NCI-H2081 (cell line): ENCODE measurements at regions not wholly inside any gene's neighbourhood (a gene's known extent, or its start where the extent isn't known, plus 50 kb on each side); places are given as distances from the start of the nearest gene placed in this dataset.
"Not testable (repeated sequence)": the region's sequence is repeated elsewhere in the genome, so short reads cannot be mapped to it uniquely, and the experiment has no call there.

Source experiments
- DNase-seq, 2 experiments: peaks; one replicate each; lab custom pipeline; 2025; lab: John Stamatoyannopoulos, UW

DNA sequence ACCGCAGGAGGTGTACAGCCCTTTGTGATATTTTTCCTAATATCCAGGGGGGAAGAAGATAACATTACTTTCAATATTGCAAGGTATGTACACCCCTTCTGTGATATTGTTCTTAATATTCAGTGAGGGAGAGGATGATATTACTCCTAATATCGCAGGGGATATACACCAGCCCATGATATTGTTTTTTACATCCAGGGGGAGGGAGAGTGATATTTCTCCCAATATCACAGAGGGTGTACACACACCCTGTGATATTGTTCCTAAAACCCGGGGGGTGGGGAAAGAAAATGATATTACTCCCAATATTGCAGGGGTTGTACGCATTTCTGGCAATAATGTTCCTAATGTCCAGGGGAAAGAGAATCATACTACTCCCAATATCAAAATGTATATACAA, 58.0 kb upstream of the SLC25A48 start:
- no peak for DNase-seq

DNA sequence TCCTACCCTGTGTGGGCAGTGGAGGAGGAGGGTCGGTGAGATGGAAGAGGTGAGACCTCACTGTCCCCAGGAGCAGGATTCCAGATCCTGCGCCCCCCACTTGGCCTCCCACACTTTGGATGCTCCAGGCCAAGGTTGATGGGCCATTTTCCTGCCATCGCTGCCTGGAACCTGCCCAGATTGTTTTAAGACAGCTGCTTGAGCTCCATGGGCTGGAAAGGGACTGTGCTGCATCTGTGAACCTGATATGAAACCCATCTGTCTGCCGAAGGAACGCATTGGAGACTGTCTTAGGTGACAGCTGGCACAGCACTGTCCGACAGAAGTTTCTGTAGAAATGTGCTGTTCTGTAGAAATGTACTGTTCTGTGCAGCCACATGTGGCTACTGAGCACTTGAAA, 72.7 kb upstream of the SLC25A48 start:
- DNase-seq: no peak

DNA sequence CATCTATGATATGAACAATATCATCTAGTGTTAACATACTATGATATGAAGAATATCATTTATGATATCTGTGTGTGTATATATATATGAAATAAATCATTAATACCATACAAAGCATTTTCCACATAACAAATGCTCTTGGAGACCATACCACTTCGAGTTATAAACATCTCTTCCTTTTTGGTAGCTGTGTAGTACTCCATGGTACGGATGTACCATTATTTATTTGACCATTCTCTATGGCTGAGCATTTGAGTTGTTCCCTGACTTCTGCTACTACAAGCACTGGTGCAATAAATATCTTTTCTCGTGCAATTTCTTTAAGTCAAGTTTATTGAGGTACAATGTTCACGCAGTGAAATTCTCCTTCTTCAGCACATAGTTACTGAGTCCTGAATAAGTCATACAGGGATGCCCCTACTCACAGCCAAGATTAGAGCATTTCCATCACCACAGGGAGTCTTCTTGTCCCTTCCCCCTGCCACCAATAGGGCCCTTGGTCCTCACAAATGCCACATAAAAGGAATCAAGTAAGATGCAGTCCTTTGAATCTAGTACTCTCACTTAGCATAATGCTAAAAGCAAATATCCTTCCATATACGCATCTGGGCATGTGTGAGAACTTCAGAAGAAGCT, 75.2 kb upstream of the SLC25A48 start:
- no peak for DNase-seq

DNA sequence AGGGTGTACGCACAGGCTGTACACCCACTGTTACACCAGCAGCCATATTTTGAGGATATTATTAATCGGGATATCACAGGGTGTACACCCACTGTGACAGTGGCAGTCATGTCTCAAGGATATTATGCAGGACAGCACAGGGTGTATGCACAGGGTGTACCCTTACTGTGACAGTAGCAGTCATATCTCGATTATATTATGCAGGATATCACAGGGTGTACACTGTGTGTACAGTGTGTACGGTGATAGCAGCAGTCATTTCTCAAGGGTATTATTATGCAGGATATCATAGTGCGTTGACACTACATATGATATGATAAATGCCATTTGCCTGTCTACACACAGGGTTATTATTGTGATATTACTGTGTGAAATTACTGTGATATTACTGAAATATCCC, 80.5 kb upstream of the SLC25A48 start:
- DNase-seq: no peak

DNA sequence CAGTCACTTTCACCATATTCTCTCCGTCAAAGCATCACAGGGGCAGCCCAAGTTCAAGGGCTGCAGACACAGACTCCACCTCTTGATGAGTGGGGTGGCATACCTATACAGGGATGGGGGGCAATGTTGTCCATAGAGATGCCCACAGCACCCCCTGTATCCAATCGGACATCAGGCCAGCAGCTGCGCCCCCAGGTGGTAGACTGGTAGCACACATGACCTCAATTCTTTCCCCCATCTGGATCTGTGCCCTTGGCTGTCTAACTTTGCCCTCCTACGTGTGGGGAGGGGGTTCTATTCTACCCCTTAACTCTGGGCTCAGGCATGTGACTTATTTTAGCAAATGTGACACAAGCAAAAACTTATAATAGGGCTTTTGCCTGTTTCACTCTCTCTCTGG, 84.0 kb upstream of the SLC25A48 start:
- DNase-seq: no peak

DNA sequence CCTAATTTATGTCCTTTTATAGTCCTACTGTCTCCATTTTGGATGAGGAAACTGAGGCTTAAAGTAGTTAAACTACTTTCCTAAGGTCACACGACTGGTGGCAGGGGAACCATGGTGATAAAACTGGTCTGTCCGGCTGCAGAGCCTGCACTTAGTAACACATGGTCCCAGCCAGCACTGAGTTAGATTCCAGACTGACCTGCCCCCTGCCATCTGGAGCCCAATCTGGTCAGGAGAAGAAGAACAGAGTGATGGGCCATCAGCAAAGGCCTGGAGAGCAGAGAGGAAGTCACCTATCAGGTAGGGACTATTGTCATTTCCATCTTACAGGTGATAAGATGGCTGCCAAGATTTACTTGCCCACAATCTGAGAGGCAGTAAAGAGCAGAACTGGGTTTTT, 86.6 kb upstream of the SLC25A48 start:
- no peak for DNase-seq

DNA sequence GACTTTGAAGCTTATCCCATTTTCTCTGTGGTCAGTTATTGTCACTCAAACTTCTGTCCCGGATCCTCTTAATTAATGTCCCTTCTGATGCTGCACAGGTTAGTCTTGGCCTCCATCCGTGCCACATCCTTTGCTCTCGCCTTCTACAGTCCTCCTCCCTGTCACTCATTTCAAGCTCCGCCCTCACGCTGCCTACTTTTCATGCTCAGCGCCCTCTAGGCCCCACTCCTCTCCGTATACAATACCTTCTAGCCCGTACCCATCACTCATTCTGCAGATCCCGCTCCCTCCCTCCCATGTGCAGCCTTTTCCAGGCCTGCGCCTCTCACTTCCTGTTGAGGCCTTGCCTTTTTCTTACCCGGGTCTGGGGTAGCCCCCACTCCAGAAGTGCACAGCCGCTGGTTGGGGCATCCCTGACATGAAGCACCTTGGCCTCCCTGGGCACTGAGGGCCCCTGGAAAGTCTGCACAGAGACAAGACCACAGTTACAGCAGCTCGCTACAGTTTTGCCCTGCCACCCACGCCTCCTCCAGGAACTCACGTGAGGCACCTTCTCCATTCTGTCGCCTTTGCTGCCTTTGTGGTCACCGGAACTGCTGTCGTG, 88.5 kb upstream of the SLC25A48 start:
- no peak for DNase-seq

DNA sequence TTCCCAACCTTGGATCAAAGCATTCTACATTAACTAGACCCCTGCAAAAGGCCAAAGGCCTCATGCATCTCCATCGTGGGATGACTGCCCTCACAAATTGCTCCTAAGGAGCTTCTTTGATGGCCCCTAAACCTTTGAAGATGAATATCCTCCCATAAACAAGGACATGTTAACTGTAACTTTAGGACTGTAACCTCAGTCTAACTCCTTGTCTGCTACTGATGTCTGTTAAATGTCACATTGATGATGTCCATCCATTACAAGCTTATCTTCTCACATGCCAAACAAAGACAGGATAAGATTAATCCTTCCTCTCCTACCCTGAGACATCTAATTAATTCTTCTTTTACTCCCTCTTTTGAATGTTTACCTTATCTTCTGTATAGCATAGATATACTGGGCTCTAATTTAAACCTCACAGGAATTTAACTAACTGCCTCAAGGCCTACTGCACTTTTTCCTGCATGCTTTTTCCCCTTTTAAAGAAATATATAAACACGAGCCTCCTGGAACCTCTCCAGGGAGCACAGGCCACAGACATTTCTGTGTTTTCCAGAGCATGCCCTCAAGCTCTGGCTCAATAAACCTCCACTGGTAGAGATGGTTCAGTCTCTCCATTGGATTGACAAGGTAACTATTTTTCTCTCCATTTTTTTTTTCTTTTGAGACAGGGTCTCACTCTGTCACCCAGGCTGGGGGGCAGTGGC, 90.6 kb upstream of the SLC25A48 start:
- DNase-seq: no peak

DNA sequence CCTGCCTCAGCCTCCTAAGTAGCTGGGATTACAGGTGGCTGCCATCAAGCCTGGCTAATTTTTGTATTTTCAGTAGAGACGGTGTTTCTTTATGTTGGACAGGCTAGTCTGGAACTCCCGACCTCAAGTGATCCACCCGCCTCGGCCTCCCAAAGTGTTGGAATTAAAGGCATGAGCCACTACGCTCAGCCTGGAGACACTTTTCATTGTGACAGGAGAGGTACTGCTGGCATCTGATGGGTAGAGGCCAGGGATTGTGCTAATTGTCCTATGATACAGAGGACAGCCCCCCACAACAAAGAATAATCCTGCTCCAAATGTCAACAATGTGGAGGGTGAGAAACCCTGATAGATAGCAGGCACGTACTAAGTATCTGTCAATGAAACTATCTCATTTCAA, 91.3 kb upstream of the SLC25A48 start:
- no peak for DNase-seq

DNA sequence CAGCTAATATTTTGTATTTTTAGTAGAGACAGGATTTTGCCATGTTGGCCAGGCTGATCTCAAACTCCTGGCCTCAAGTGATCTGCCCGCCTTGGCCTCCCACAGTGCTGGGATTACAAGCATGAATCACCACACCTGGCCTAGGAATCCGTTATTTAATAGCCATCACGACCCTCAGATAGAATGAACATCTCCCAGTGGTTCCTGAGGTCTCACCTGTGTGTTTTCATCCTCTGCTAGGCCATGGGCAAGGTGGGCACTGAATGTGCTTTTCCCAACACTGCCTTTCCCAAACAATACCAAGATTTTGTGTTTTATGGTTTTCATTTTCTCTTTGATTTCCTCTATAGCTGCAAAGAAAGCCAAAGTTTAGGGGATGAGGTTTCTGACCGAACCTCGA, 92.2 kb upstream of the SLC25A48 start:
- DNase-seq: not testable (repeated sequence)

DNA sequence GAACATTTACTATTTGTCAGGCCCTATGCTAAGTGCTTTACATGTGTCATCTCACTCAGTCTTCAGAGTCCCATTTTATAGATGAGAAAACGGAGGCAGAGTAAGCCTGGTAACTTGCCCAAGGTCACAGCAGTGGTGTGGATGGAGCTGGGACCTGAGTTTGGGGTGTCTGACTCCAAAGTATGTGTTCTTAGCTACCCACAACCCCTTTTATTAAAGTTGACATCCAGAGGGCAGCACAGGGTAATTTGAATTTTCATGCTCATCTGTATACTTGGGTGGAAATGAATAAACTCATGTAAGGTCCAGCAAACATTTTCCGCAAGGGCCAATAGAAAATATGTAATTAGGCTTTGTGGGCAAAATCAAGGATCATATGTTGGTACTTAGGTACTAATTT, 93.4 kb upstream of the SLC25A48 start:
- no peak for DNase-seq

DNA sequence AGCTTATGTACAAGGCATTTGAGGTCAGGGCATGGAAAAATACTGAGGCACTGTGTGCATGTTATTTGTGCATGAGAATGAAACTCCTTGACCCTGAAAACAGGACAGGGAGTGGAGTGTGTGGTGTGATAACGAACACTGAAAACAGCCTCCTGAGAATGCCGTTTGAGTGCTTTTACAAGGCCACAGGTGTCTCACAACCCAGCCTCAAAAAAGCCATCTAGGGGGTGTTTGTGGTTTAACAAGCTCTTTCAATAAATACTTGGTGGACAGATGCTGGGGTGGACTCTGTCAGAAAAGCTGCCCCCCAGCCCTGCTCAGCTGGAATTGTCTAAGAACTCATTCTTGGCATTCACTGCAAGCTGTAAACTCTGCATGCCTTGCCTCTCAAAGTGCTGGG, 94.0 kb upstream of the SLC25A48 start:
- DNase-seq: no peak

DNA sequence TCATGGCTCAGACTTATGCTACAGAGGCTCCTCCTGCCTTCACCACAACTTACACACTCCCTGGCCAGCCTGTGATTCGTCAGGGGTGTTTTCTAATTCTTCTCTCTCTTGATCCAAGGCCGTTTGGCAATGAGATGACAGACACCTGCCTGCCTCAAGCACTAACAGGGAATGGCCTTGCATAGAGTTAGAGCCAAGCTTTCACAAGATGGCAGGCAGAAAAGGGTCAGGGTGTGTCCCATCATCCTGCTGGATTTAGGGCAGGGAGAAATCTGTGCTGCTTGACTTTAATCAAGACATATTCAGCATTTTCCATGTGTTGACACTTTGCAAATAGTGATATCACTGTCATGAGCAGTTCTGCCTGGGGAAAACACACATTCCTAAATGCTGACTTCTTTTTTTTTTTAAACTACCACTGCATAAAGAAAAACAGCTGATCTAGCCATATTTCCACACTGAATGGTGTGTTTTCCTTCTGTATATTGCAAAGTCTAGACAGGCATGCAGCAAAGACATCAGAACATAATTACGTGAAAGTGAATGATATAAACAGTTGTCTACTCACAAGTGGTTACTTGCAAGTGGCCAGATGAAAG, 95.0 kb upstream of the SLC25A48 start:
- no peak for DNase-seq

DNA sequence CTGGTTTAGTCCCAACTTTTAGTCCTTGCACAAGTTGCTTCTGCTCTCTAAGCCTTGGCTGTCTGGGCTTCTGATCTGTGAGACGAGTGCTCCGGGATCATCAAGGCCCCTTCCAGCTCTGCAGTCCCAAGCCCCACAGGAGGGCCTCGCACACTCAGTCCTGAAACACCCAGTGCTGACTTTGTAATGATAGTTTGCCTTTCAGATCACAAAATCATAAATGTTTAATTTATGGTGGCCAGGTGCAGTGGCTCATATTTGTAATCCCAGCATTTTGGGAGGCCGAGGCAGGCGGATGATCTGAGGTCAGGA, 95.9 kb upstream of the SLC25A48 start:
- no peak for DNase-seq

DNA sequence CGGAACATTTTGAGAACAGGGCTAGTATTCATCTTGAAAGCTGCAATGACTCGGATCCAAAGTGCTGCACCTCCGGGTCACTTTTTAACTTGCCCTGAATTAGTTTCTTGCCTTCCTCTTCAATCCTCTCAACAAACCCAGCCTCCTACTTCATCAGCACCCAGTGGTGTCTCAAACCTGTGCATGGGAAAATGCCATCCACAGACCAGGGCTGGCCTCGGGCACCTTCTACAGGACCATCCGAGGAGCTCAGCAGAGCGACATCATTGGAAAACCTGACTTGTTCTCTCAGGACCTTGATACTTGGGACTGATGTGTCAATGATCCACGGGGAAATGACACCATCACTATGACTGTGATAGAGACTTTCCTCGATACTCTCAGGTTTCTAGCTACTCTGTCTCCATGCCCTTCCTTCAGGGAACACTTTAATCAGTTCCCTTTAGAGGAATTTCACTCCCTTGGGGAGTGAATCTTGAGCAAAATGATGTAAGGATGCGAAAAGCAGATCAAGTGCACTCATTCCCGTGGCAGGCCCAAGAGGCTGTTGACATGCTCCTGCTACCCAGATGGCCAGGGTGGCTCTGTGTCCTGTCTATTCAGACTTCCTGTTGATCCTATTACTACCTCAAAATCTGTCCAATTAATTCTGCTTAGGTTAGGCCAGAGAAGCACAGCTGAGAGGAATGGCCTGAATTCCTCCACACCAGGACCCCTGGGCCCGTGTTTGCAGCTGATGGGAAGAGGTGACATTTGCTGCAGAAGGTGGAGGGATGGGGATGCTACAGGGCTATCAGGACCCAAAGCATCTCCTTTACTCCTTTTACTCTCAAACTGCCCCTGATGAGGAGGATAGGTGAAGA, 96.5 kb upstream of the SLC25A48 start:
- DNase-seq: no peak

DNA sequence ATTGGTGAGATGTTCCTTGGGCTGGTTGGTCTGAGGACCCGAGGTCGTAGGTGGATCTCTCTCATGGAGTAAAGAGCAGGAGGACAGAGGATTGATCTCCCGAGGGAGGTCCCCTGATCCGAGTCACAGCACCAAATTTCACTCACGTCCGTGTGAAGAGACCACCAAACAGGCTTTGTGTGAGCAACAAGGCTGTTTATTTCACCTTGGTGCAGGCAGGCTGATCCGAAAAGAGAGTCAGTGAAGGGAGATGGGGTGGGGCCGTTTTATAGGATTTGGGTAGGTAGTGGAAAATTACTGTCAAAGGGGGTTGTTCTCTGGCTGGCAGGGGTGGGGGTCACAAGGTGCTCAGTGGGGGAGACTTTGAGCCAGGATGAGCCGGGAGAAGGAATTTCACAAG, 97.5 kb upstream of the SLC25A48 start:
- not testable (repeated sequence) for DNase-seq

DNA sequence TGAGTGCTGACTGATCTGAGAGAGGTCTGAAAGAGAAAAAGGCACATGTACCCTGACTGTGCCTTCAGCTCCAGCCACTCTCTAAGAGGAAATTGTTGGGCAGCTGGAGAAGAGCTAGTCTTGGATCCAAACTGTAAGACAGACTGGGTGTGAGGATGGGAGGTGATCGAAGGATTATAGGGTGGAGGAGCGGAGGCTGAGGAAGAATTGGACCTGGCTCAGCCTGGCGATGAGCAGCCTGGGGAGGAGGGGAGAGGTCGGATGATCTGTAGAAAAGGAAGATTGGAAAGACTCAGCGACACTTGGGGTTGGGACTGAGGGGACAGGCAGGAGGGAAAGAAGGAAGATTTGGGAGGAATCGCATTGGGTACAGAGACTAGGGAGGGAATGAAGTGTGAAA, 98.6 kb upstream of the SLC25A48 start:
- no peak for DNase-seq

DNA sequence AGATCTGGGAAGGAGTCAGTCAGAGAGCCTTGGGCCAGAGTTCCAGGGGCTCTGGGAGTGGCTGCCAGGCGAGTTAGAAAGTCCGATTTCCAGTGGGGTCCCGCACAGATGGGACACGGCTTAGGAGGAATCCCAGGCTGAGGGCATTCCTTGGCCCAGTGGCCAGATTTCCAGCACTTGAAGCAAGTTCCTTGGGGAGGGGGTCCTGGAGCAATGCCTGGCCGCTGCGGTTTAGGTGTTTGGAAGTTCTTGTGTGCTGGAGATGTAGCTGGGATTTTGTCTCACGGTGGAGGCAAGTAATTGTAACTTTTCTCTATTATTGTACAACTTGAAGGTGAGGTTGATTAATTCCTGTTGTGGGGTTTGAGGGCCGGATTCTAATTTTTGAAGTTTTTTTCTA, 99.5 kb upstream of the SLC25A48 start:
- not testable (repeated sequence) for DNase-seq

DNA sequence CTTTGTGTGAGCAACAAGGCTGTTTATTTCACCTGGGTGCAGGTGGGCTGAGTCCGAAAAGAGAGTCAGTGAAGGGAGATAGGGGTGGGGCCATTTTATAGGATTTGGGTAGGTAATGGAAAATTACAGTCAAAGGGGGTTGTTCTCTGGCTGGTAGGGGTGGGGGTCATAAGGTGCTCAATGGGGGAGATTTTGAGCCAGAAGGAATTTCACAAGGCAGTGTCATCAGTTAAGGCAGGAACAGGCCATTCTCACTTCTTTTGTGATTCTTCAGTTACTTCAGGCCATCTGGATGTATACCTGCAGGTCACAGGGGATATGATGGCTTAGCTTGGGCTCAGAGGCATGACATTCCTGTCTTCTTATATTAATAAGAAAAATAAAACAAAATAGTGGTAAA, 103.4 kb upstream of the SLC25A48 start:
- DNase-seq: not testable (repeated sequence)

DNA sequence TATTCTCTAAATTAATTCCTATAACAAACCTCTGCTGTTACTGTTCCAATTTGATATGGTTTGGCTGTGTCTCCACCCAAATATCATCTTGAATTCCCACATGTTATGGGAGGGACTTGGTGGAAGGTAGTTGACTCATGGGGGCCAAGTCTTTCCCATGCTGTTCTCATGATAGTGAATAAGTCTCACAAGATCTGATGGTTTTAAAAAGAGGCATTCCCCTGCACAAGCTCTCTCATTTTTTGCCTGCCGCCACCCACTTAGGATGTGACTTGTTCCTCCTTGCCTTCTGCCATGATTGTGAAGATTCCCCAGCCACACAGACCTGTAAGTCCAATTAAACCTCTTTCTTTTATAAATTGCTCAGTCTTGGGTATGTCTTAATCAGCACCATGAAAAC, 104.3 kb upstream of the SLC25A48 start:
- DNase-seq: not testable (repeated sequence)

DNA sequence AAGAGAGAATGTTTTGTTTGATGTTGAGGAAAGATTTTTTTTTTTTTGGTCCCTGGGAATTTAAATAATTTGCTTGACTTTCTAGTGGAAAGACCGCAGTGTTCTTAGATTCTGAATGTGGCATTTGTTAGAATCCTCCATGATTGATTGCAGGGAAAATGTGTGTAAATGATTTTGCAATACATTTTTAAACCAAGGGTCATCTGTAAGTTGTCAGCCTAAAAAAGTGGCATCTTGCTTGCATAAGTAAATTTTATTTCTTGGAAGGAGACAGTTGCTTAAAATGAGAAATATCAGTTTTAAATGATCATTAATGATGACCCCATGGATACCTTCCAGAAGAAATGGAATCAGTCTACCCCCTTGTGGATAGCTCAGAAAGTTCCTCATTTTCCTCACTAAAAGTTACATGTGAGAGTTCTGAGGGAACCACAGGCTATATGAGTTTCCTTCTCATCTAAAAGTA, 105.1 kb upstream of the SLC25A48 start:
- no peak for DNase-seq

DNA sequence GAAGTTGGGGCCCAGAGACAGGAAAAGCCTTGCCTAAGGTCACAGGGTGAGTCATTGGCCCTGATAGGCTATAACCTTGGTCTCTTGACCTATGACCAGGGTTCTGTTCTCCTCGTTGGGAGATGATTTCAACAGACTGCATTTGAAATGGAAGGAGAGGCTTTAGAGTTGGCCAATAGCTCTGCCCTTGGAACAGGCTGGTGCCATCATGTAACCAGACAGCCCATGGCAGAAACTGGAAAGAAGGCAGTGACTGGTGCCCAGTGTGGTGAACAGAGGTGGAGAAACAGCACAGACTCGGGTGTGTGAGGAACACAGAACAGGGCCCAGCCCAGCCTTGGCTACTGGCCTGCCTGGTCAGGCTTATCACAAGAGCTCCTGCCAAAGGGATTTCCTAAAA, 109.8 kb upstream of the SLC25A48 start:
- DNase-seq: no peak
